ENCODE measurements at regions not wholly inside any gene's neighbourhood (a gene's known extent, or its start where the extent isn't known, plus 50 kb on each side); places are given as distances from the start of the nearest gene placed in this dataset.
A peak's percentile ranks its signal among the peaks of the same experiment; 100 is the strongest.

DNA sequence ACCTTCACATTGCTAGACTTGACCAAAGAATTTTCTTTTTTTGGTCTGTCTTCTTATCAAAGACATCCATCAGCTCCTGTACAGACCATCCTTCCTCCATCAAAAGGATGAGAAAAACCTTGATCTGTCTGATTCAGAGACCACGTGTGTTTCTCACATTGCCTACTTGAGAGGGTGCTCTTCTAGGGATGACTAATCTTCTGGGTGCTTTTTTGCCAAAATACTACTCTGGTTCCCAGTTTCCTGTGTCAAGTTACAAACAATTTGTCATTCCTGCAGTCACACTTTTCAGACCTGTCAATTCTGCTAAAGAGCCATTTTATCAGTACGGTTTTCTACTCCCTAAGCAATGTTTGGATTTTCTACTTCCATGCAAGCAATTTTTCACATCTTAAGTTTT is 492.2 kb downstream of the CDH11 start:
- Histone ChIP-seq H3K4me3 (ENCODE audit: low read length) (no peak overlapping the region), H3K36me3 (ENCODE audit: insufficient read depth, low read depth, low read length) (no peaks in the 10 kb centered on the region), H3K27ac (ENCODE audit: low read length) (no peak overlapping the region), H3K27me3 (ENCODE audit: insufficient read depth, low read length) (no peaks in the 10 kb centered on the region), H3K9me3 (ENCODE audit: insufficient read depth, low read depth, low read length) (no peaks in the 10 kb centered on the region), H3K4me1 (ENCODE audit: insufficient read depth, low read length) (no peaks in the 10 kb centered on the region), H3K9ac (ENCODE audit: low read depth, low read length) (no peak overlapping the region)

DNA sequence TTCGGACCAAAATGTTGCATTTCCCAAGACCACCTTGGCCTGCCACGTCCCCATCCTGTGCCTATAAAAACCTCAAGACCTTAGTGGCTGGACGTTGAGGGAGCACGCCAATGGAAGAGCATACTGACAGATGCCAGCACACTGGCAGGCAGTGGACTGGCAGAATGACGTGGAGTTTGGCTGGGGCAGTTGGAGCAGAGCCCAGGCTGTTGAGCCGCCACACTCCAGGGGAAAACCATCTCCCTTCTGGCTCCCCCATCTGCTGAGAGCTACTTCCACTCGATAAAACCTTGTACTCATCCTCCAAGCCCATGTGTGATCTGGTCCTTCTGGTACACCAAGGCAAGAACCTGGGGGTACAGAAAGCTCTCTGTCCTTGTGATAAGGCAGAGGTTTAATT is 494.1 kb downstream of the CDH11 start:
- H3K4me1 ChIP-seq (ENCODE audit: insufficient read depth, low read length): no peaks in the 10 kb centered on the region
- H3K27me3 ChIP-seq (ENCODE audit: insufficient read depth, low read length): no peaks in the 10 kb centered on the region
- no peak overlapping the region for H3K27ac ChIP-seq (ENCODE audit: low read length)
- H3K9ac ChIP-seq (ENCODE audit: low read depth, low read length): no peak overlapping the region
- no peak overlapping the region for H3K4me3 ChIP-seq (ENCODE audit: low read length)
- no peaks in the 10 kb centered on the region for H3K36me3 ChIP-seq (ENCODE audit: insufficient read depth, low read depth, low read length)
- no peaks in the 10 kb centered on the region for H3K9me3 ChIP-seq (ENCODE audit: insufficient read depth, low read depth, low read length)

DNA sequence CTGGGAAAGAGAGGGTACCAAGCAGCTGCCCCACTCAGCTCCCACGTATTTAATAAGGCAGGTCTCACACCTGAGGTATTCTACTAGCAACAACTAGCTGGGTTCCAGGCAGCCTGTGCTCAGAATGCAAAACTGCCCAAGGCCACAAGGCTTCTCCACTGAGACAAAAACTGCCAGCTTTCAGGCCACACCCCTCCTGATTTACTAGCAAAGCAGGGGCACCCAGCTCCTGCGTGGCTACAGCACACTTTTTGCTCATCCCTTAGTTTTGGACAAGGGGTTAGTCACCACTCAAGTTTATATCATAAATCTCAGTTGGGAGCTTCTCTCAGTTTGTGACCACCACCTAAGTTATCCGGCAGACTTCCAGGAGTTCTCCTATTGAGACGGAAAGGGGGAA is 494.6 kb downstream of the CDH11 start:
- Histone ChIP-seq H3K4me1 (ENCODE audit: insufficient read depth, low read length) (no peaks in the 10 kb centered on the region), H3K9ac (ENCODE audit: low read depth, low read length) (no peak overlapping the region), H3K4me3 (ENCODE audit: low read length) (no peak overlapping the region), H3K36me3 (ENCODE audit: insufficient read depth, low read depth, low read length) (no peaks in the 10 kb centered on the region), H3K27ac (ENCODE audit: low read length) (no peak overlapping the region), H3K27me3 (ENCODE audit: insufficient read depth, low read length) (no peaks in the 10 kb centered on the region), H3K9me3 (ENCODE audit: insufficient read depth, low read depth, low read length) (no peaks in the 10 kb centered on the region)

DNA sequence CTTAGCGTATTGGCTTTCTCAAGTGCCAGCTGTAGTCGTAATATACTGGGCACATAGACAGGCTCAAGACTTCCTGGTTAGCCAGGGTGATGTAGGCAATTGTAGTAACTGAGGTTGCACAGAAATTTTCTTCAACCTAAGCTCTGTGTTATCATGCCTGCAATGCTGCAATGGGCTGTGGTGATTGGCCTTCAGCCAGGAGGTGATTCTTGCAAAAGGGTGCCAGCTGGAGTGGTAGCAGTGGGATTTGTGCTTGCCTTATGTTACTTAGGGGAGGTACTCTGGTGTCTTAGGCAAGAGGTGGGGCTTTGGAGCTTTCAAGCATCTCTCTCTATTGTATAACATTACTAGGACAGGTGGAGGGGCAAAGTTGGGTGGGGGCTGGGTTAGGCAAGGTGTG is 495.1 kb downstream of the CDH11 start:
- Histone ChIP-seq H3K27me3 (ENCODE audit: insufficient read depth, low read length) (no peaks in the 10 kb centered on the region), H3K9me3 (ENCODE audit: insufficient read depth, low read depth, low read length) (no peaks in the 10 kb centered on the region), H3K27ac (ENCODE audit: low read length) (no peak overlapping the region), H3K4me3 (ENCODE audit: low read length) (no peak overlapping the region), H3K36me3 (ENCODE audit: insufficient read depth, low read depth, low read length) (no peaks in the 10 kb centered on the region), H3K4me1 (ENCODE audit: insufficient read depth, low read length) (no peaks in the 10 kb centered on the region), H3K9ac (ENCODE audit: low read depth, low read length) (no peak overlapping the region)

DNA sequence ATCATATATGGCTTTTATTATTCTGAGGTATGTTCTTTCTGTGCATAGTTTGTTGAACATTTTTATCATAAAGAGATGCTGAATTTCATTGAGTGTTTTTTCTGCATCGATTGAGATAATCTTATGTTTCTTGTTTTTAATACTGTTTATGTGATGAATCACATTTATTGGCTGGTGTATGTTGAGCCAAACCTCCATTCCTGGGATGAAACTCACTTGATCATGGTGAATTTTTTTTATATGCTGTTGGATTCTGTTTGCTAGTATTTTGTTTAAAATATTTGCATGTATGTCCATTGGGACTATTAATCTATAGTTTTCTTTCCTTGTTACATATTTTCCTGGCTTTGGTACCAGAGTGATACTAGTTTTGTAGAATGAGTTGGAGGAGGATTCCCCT is 500.2 kb downstream of the CDH11 start:
- H3K9me3 ChIP-seq (ENCODE audit: insufficient read depth, low read depth, low read length): no peaks in the 10 kb centered on the region
- H3K4me1 ChIP-seq (ENCODE audit: insufficient read depth, low read length): no peaks in the 10 kb centered on the region; the same call in 1 of the 2 replicates
- H3K9ac ChIP-seq (ENCODE audit: low read depth, low read length): no peak overlapping the region
- no peaks in the 10 kb centered on the region for H3K27me3 ChIP-seq (ENCODE audit: insufficient read depth, low read length)
- H3K36me3 ChIP-seq (ENCODE audit: insufficient read depth, low read depth, low read length): no peaks in the 10 kb centered on the region
- no peak overlapping the region for H3K4me3 ChIP-seq (ENCODE audit: low read length)
- H3K27ac ChIP-seq (ENCODE audit: low read length): no peak overlapping the region

DNA sequence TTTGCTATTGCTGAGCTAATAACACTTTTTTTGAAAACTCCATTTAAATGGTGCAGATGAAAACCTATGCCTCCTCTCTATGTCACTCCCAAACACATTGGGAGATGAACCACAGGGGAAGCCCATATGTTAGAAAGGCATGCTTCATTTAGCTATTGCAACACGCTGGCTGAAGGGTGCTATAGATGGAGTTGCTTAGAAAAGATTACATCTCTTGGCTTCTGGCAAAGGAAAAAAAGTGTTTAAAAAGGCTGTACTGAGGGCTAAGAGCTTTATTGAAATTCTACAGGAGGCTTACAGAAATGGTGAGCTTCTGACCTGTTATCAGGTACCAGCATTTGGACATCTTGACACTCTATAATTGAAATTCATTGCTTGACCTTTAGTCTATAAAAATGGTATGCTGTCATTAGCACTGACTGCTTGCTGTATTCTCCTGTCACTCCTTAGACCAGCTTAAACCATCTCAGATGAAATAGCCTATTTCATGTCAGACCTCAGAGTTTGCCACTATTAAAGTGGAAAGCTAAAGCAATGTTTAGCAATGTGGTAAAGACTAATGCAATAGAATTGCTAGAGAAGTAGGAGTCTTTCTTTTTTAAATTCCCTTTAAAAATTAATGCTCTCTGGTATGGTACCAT is 503.9 kb downstream of the CDH11 start:
- H3K36me3 ChIP-seq (ENCODE audit: insufficient read depth, low read depth, low read length): no peaks in the 10 kb centered on the region
- no peaks in the 10 kb centered on the region for H3K27me3 ChIP-seq (ENCODE audit: insufficient read depth, low read length)
- no peaks in the 10 kb centered on the region for H3K9me3 ChIP-seq (ENCODE audit: insufficient read depth, low read depth, low read length)
- H3K9ac ChIP-seq (ENCODE audit: low read depth, low read length): no peak overlapping the region
- H3K27ac ChIP-seq (ENCODE audit: low read length): no peak overlapping the region
- no peak overlapping the region for H3K4me3 ChIP-seq (ENCODE audit: low read length)
- peaks cover 11% of the 10 kb centered on the region; the same call in 1 of the 2 replicates for H3K4me1 ChIP-seq (ENCODE audit: insufficient read depth, low read length)

DNA sequence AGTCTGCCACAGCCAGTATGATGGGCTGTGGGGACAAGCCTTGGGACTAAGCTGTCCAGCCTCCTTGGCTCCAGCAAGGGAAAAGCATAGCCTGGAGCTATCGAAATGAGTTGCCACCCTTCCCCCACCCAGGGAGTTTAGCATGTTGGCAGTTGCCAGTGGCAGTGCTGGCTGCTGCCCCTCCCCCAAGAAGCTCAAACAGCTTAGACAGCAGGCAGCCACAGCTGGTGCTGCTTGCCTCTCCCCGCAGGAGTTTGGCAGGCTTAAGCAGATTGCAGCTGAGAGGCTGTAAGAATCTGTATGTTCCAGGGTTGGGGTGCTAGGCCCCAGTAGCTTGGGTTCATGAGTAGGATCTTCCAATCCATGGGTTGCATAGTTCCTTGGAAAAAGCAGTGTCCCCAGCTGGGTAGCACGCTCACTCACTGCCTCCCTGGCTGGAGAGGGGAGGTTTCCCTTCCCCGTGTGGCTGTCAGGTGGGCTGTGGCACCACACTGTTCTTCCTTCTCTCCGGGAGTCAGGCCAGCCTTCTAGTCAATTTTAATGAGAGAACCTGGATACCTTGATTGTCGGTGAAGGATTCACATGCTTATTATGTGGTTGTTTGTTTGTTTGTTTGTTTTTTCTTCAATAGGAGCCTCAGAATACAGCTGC is 506.1 kb downstream of the CDH11 start:
- Histone ChIP-seq H3K4me1 (ENCODE audit: insufficient read depth, low read length) (peaks cover 11% of the 10 kb centered on the region; the same call in 1 of the 2 replicates), H3K4me3 (ENCODE audit: low read length) (0 out of 2 replicates have a peak overlapping the region, but pooled peaks have one; percentile 26), H3K9me3 (ENCODE audit: insufficient read depth, low read depth, low read length) (no peaks in the 10 kb centered on the region), H3K36me3 (ENCODE audit: insufficient read depth, low read depth, low read length) (no peaks in the 10 kb centered on the region), H3K27me3 (ENCODE audit: insufficient read depth, low read length) (no peaks in the 10 kb centered on the region), H3K9ac (ENCODE audit: low read depth, low read length) (peak overlapping the region; percentile 39; the same call in 1 of the 2 replicates), H3K27ac (ENCODE audit: low read length) (no peak overlapping the region)

DNA sequence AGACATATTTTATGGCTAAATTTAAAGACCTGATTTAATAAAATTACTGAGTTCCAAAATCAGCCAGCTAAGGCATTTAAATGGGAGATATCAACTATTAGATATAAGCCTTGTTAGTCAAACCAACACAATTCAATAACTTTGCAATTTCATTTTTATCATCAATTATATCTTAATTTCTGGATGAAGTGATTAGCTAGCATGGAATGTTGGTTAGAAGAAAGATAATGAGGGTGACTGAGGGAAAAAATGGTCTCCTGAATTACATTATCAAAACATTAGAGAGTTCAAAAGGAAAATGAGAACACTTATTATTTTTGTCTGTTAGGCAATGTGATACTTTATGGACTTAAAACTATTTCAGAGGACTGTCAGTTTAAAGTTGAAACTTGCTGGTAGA is 525.7 kb downstream of the CDH11 start:
- Histone ChIP-seq H3K27me3 (ENCODE audit: insufficient read depth, low read length) (no peaks in the 10 kb centered on the region), H3K36me3 (ENCODE audit: insufficient read depth, low read depth, low read length) (no peaks in the 10 kb centered on the region), H3K9ac (ENCODE audit: low read depth, low read length) (no peak overlapping the region), H3K9me3 (ENCODE audit: insufficient read depth, low read depth, low read length) (no peaks in the 10 kb centered on the region), H3K4me1 (ENCODE audit: insufficient read depth, low read length) (no peaks in the 10 kb centered on the region), H3K4me3 (ENCODE audit: low read length) (no peak overlapping the region), H3K27ac (ENCODE audit: low read length) (no peak overlapping the region)

DNA sequence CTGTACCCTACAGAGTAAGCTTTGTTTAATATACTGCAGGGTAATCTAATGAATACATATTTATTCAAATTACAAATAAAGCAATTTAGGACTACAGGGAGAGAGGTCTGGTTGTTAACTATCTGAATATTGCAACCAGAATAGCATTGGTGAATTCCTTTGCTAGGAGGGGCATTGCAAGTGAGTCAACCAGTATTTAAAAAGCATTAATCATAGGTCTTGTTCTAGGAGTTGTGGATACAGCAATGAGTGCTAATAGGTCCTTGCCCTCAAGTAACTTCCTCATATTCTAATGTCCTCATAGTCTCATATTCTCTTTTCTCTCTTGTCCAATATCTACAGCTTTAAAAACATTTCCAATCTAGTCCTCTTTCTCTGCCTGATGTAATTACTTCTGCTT is 531.4 kb downstream of the CDH11 start:
- Histone ChIP-seq H3K9me3 (ENCODE audit: insufficient read depth, low read depth, low read length) (no peaks in the 10 kb centered on the region), H3K4me1 (ENCODE audit: insufficient read depth, low read length) (no peaks in the 10 kb centered on the region), H3K36me3 (ENCODE audit: insufficient read depth, low read depth, low read length) (no peaks in the 10 kb centered on the region), H3K27ac (ENCODE audit: low read length) (no peak overlapping the region), H3K4me3 (ENCODE audit: low read length) (no peak overlapping the region), H3K9ac (ENCODE audit: low read depth, low read length) (no peak overlapping the region), H3K27me3 (ENCODE audit: insufficient read depth, low read length) (no peaks in the 10 kb centered on the region)

DNA sequence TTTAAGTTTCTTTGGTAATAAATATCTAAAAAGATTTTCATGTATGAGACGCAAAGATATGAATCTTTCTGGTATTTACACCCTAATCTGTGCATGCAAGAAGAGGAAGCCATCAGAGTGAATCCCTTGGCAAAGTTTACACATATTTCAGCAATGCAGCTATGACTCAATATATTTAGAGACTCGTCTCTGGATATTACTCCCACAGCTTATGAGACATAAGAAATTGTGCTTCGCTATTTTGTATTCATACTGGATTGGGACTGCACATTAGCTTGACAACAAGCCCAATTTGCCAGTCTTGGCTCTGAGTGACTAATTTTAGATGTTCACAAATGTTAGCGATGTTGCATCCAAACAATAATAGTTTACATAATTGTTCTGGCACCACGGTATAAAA is 532.0 kb downstream of the CDH11 start:
- no peak overlapping the region for H3K9ac ChIP-seq (ENCODE audit: low read depth, low read length)

DNA sequence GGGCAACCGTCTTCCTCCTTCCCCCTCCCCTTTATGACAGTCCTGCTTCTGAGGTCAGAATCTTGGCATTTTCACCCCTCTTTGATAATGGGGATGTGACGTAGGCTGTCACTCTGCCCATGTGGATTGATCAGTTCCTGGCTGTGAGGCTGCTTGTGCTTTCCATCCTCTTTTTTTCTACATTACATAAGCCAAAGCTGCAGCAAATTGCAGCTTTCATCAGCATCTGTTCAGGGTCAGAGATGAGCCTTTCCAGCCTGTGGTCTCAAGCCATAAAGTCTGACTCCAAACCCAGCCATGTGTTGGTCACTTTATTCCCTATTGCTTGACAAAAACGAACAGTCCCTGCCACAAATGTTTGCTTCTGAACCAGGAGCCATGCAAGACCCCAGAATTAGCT is 535.1 kb downstream of the CDH11 start:
- no peaks in the 10 kb centered on the region for H3K9me3 ChIP-seq (ENCODE audit: insufficient read depth, low read depth, low read length)
- H3K27ac ChIP-seq (ENCODE audit: low read length): no peak overlapping the region
- no peak overlapping the region for H3K4me3 ChIP-seq (ENCODE audit: low read length)
- H3K9ac ChIP-seq (ENCODE audit: low read depth, low read length): no peak overlapping the region
- H3K27me3 ChIP-seq (ENCODE audit: insufficient read depth, low read length): no peaks in the 10 kb centered on the region
- no peaks in the 10 kb centered on the region for H3K4me1 ChIP-seq (ENCODE audit: insufficient read depth, low read length)
- H3K36me3 ChIP-seq (ENCODE audit: insufficient read depth, low read depth, low read length): no peaks in the 10 kb centered on the region

More for the DNA sequence above, 532.0 kb downstream of the CDH11 start:
- Histone ChIP-seq H3K27me3 (ENCODE audit: insufficient read depth, low read length) (no peaks in the 10 kb centered on the region), H3K27ac (ENCODE audit: low read length) (no peak overlapping the region), H3K9me3 (ENCODE audit: insufficient read depth, low read depth, low read length) (no peaks in the 10 kb centered on the region), H3K4me1 (ENCODE audit: insufficient read depth, low read length) (no peaks in the 10 kb centered on the region), H3K36me3 (ENCODE audit: insufficient read depth, low read depth, low read length) (no peaks in the 10 kb centered on the region), H3K4me3 (ENCODE audit: low read length) (no peak overlapping the region)

DNA sequence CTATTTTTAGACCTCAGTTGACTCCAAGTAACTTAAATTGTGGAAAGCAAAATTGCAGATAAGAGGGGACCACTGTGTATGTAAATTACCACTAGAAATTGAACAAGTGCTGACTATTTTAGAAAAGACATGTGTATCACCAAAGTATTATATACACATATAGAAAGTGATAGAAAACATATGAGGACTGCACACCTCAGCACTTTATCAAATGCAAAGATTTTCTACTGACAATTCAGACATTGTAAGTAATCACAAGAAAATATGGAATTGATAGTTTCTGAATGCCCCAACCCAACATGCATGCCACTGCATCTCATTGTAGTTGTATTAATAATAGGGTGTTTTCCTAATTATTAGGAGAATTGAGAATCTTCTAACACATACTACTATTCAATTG is 536.5 kb downstream of the CDH11 start:
- Histone ChIP-seq H3K27ac (ENCODE audit: low read length) (no peak overlapping the region), H3K9ac (ENCODE audit: low read depth, low read length) (no peak overlapping the region), H3K9me3 (ENCODE audit: insufficient read depth, low read depth, low read length) (no peaks in the 10 kb centered on the region), H3K27me3 (ENCODE audit: insufficient read depth, low read length) (no peaks in the 10 kb centered on the region), H3K4me1 (ENCODE audit: insufficient read depth, low read length) (peaks cover under 1% of the 10 kb centered on the region; the same call in 1 of the 2 replicates), H3K4me3 (ENCODE audit: low read length) (no peak overlapping the region), H3K36me3 (ENCODE audit: insufficient read depth, low read depth, low read length) (no peaks in the 10 kb centered on the region)

Measured in iPS-20b (cell line).